IPS DF 4.7 (cell line): ENCODE measurements at regions not wholly inside any gene's neighbourhood (a gene's known extent, or its start where the extent isn't known, plus 50 kb on each side); places are given as distances from the start of the nearest gene placed in this dataset.

ENCODE experiments used
- DNase-seq: peaks from one replicate; pipeline ENCODE4 v3.0.0-alpha.2; 2013; ENCODE audit warnings: low spot score; ENCODE audit errors: extremely low read depth

DNA sequence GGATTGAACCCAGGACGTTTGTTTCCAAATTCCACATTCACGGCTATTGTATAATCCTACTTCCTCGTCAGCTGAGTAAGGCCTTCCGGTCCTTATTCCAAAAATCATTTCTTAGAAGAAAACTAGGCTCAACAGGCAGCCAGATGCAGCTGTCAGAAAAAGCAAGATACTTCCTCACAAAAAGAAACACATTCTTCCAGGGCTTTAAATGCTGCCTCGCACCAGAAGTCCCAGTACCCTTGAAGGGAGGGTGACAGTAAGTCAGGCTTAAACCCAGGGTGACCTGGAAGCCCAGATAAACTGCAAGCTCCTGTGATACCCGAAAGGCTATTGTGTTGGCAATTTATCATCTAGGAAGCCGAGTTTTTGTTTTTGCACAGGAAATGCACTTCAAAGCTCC lies 414.0 kb downstream of the NFIB start:
- no peak for DNase-seq

DNA sequence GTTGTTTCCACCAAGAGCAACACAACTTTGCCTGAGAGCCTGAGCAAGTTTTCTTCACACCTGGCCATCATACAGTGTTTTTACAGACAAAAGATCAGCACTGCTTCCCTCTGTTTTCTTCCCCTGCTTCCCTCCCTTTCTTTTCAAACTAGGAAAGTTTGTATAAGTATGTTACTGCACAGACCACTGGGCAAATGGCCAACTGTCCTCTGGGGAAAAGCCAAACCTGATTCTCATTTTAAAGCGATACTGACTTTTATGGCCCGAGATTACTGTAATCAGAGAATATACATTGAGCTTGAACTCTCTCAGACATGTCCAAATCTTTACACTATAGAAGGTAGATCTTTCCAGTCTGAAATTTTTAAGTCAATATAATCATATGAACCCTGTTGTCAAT lies 415.0 kb downstream of the NFIB start:
- no peak for DNase-seq

DNA sequence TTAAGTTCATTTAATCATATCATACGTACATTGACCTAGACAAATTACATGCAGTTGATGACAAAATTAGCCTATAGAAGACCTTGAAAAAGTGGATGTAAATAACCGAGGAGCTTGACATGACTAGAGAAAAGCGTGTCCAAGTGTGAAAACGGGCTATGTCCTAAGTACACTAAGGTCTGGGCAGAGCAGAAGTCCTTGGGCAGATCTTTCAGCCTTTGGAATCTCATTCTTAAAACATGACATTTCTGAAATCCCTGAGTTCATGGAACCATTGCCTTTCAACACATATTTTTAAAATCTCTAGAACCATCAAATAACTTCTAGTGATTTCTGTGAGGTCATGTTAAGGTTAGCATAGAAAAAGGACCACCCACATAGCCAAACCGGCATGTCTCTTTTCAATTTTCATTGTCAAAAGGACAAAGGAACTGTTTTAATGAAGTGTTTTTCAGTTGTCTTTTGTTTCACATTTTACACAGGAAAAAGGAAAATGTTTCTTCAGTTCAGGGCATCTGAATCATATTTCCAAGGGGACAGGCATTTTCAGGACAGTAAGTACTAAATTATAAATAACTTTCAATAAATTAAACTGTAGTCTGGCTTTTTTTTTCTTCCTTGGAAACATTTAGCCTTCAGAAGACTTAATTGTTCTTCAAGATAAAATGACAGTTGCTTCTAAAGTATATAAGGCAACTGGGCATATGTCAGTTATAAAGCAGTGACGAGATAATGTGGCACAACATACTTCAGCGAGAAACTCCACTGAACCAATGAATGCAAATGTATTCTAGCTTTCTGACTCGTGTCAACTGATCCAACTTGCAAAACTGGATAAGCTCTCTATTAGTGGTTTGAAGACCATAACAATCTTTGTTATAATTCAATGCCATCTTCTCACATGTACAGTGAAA lies 416.8 kb downstream of the NFIB start:
- no peak for DNase-seq

DNA sequence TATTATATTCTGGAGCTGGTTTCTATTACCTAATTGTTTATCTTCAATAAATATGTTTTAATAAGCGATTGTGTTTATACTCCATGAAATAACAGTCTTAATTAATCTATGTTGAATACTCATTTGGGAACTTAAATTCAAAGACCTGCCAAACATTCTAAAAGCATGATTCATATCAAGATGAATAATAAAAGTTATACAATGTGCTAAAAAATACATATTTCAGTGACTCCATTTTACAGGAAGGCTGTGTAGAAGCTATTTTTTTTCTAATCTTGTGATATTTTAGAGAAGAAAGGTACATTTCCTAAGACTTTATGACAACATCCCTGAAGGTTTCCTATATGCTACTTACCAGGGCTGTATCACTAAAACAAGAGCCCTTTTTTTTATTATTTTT lies 417.9 kb downstream of the NFIB start:
- DNase-seq = no peak

DNA sequence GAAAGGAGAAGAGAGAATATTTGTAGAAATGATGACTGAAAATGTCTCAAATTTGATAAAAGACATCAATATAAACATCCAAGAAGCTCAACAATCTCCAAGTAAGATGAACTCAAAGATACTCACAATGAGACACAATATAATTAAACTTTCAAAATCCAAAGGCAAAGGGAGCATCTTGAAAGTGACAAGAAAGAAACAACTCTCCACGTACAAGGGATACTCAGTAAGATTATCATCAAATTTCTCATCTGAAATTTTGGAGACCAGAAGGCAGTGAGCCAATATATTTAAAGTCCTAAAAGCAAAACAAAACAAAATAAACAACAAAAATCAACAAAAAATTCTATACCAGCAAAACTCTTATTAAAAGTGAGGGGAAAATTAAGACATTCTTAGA lies 428.7 kb downstream of the NFIB start:
- no peak for DNase-seq

DNA sequence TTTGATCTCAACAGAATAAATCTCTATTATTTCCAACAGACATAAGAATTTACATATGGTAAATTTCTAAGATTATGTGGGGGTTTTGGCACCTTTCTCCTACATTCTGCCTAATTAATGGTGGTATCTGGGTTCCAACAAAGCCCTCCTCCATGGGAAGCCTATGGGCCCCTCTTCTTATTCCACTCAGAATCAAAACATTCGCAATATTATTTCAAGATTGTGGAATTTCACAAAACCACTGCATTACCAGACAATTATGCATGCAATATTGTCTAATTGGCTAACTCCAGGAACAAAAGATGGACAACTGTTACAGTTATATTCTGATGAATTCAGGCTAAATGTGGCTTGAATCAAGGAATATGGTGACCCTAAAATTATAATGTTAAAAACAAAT lies 434.0 kb downstream of the NFIB start:
- no peak for DNase-seq

DNA sequence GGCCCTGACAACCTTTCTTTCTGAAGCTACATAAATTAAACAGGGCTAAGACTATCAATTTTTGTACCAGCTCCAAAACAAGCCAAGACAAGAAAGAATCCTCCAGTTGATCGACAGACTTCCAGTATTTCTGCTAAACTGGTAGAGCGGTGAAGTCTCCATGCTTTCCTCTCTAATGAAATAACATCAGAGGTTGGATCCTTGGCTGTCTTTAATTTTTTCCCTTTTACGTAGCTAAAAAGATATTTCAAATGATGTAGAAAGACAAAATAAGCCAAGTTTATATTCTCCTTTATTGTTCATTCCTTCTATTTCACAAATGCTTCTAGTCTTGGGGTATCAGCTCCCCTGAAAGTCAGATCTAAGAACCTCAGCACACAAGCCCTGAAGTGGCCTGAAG lies 434.9 kb downstream of the NFIB start:
- no peak for DNase-seq

DNA sequence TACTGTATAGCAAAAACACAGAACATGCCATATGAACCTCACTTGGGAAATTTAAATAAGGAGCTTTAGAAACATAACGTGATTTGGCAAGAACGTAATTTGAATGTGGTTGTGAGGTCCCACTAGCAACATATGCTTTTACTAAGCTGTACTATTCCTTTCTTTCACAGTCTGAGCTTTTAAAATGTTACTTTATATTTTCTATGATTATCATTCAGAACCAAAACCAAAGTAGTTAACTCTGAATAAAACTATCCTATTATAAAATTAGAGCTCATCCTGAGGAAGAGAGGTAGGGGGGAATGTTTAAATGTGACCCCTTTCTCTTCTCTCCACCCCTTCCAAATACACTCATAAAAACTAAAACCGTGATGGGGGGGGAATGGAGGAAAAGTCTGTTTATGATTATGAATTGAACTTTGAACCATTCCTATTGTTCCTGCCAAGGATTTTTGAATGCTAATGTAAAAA lies 435.7 kb downstream of the NFIB start:
- DNase-seq = no peak

DNA sequence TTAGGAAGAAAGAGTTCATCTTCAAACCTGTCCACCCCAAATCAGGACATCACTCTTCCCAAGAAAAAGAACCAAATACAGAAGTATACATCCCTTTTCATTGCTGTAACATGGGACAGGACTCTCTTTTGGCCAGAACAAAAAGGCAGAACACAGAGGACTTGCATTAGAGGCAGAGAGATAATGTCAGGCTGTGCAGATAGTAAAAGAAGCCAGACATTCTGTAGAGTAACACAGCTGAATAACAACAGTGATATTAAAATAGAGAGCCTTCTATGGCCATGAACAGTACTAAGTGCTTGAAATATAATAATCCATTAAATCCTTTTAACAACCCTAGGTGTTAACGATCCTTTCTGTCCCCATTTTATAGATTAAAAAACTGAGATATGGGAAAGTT lies 437.2 kb downstream of the NFIB start:
- no peak for DNase-seq

DNA sequence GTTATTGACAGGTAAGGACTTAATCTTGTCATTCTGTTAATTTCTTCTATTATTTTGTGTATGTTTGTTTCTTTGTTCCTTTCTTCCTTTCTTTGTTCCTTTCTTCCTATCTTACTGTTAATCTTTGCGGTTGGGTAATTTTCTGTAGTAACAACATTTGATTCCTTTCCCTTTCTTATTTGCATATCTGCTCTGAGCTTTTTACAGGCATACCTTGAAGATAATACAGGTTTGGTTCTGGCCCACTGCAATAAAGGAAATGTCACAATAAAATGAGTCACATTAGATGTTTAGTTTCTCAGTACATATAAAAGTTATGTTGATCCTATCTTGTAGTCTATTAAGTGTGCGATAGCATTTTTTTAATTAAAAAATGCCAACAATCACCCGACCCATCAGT lies 440.7 kb downstream of the NFIB start:
- DNase-seq = no peak

DNA sequence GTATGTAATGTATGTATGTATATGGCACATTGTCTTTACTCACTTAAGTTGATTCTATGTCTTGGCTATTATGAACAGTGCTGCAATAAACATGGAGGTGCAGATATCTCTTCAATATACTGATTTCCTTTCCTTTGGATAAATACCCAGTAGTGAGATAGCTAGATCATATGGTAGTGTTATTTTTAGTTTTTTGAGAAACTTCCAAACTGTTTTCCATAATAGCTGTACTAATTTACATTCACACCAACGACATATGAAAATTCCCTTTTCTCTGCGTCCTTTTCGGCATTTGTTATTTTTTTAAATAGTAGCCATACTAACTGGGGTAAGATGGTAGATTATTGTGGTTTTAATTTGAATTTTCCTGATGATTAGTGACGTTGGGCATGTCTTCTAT lies 445.6 kb downstream of the NFIB start:
- no peak for DNase-seq

DNA sequence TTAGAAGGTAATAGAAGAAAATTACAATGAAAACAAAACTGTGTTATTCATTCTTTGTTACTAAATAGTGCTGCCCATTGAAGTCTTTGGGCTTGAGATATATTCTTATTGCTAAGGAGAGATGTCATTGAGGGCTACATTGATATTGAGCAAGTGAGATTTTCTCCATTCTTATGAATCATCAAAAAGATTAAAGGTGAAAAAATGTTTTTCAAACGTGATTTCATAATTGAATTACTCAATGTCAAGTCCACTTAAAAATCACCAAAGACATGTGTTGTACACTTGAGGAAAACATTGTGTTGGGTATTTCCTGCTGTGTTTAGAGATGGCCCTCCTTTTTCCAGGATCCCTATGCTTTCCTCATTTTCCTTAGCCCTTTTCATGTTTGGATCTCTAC lies 448.1 kb downstream of the NFIB start:
- DNase-seq = no peak

DNA sequence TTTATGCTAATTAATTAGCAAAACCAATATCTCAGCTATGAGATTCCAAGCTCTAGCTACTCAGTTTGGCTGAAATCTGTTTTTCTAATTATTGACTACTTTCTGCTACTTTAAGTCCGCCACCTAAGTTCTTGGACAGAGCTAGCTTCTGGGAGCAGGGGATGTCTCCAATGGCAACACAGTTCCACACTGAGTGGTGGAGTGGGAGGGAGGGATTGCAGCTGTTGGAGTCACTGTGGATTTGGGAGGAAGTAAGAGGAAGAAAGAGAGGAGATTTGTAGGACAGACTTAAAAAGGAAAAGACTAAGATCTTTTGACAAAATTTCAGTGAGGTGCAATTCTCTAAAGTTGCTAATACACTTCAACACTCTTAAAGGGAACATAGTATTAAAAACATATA lies 450.8 kb downstream of the NFIB start:
- no peak for DNase-seq

DNA sequence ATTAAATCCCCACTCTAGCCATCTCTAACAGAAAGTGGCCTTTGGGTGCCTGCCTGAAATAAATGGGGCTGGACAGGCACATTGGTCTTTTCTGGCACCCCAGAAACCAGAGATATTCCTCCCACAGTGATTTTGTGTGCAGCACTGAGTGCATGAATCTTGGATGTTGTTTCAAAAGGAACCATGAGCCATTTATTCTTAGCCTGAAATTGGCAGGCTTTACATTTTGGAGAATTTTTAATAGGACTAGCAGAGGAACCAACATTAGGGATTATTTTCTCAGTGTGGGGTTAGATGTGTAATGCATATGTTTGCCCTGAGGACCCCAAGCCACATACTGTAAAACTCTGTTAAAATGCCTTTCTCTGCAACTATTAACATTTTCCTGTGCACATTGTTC lies 451.3 kb downstream of the NFIB start:
- DNase-seq = no peak

DNA sequence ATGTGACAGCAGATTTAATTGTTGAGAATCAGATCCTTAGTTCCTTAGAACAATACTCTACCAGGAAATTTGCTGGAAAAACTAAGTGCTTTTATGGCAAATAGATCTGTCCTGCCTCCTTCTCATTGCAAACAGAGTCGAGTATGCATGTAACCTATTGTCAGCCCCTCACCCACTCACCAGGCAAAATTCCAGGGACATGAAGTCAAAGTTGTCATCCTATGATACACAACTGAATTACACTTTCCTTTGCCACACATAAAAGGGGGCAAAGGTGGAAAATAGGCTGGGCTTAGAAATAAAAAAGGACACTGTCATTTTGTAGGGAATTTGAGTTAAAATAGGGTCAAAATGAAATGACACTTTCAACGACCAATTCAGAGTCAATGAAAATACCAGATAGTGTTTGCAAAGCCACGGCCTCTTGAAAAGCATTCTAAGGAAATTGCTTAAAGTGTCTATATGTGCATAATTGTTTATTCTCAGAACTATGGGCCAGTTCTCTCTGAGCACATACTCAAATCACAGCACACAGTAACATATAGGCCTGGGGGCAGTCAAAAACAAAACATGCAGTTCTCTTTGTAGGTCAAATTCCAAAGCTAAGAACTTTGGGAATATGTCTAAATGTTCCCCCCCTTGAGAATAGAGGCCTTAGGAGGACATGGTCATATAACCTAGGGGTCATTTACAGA lies 452.8 kb downstream of the NFIB start:
- no peak for DNase-seq

DNA sequence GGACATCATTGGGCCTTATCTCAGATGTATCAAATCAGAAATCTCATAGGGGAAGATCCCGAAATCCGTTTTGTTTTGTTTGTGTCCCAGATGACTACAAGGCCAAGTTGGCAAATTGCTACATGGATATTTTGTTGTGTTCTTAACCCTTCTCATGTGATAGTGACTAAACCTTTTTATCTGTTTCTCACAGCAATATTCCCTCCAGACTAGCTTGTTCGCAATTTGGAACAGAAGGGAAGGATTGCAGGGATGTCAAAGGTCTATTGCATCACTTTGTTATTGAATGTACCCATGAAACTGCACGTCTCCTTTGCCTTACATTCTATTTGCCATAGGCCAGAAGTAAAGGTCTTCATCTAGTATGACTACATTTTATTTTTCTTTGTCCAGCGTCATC lies 453.9 kb downstream of the NFIB start:
- no peak for DNase-seq

DNA sequence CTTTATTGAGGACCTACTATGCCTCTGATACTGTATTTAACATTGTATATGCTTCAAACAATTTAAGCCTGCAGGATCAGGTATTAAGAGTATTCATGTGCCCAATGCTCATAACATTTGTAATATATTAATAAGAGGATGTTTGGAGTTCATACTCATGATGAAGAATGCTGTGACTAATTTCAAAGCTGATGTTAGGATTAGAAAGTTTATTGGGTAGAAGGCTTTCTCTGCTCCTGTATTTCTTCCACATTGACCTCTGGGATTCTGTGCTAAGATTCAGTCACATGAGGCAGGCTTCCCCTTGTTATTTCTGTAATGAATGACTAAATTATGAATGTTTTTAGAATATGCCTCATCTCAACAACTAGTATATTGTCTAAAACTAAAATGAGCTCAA lies 456.4 kb downstream of the NFIB start:
- no peak for DNase-seq

DNA sequence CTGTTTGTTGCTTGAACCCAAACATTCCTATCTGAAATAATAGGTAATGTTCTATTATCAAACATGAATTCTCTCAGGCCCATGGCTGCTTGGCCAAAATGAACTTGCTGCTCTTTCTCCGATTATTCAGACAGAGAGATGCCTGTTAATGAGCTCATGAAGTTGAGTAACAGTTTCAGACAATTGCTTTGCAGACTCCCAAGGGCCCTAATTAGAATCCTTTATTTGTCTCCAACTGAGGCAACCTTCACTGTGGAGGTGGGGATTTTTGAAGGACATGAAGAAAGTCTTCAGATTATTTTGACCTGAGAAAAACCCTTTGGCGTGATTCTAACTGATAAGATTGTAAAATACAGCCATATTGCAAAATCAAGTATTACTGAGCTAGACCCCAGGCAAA lies 466.7 kb downstream of the NFIB start:
- no peak for DNase-seq

DNA sequence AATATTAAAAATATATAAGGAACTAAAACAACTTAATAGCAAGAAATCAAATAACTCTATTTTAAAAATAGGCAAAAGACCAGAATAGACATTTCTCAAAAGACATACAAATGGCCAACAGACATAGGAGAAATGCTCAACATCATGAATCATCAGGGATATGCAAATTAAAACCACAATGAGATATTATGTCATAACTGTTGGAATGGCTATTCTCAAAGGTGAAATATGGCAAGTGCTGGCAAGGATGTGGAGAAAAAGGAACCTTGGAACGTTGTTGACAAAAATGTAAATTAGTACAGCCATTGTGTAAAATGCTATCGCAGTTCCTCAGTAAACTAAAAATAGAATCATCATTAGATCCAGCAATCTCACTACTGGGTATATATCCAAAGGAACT lies 468.5 kb downstream of the NFIB start:
- DNase-seq = no peak

DNA sequence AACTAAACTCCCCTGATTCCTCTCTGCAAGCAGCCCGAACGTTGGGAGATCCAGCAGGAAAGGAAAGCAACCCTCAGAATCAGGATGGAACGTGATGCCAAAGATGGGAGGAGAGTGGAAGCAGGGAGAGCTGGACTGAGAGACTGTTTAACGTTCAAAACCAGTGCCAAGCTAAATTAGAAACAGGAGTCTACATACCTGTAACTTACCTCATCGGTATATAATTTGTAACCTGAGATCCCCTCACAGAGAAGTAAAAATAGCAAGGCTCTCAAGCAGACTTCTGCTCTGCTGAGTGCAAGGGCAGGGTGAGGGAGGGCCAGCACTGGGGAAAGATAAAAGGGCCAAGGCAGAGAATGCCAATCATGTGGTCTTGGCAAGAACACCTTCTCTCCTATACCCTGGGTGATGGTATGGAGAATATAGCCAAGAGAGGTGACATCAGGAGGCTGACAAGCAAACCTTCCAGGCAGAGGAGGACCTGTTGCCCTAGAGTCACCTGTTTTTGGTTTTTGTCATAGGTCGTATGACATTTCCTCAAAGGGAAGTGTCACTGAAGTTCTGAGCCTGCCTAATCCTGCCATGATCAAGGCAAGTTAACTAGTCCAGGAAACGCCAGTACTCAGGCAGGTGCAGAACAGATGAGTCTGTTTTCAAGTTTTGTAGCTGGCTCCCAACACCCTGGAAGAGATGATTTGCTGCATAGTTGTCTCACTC lies 472.0 kb downstream of the NFIB start:
- no peak for DNase-seq

DNA sequence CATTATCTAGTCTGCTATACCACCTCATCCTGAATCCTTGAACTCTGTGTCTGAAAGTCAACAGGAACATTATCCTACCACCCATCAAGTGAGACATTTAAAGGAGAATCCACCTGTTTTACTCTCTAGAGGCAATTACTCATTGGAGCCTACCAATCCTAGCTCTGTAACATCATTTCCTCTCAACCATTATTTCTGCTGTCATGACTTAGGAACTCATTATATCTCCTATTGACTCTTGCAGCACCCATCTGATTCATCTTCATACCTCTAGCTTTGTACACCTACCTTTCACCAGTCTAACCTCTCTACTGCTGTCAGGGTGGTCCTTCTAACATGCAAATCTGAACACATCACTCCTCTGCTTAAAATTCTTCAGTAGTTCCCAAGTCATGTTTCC lies 481.5 kb downstream of the NFIB start:
- DNase-seq = no peak

DNA sequence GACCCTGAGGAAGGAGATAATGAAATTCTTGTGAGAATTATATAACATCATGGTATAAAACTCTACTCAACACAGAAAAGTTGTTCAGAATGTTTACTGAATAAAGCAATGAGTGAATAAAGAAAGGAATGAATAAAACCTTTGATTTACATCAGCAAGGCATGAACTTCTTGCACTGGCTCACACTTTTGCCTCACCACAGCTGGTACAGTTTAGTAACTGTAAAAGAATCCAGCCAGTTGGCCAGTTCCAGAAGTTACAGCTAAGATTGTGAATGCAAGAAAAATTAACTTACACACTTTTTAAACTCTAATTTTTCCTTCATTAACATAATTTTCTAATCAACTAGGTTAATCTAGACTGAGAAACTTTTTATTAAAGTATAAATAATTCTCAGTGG lies 490.9 kb downstream of the NFIB start:
- DNase-seq = no peak
